ENCODE measurements at regions not wholly inside any gene's neighbourhood (a gene's known extent, or its start where the extent isn't known, plus 50 kb on each side); places are given as distances from the start of the nearest gene placed in this dataset.

DNA sequence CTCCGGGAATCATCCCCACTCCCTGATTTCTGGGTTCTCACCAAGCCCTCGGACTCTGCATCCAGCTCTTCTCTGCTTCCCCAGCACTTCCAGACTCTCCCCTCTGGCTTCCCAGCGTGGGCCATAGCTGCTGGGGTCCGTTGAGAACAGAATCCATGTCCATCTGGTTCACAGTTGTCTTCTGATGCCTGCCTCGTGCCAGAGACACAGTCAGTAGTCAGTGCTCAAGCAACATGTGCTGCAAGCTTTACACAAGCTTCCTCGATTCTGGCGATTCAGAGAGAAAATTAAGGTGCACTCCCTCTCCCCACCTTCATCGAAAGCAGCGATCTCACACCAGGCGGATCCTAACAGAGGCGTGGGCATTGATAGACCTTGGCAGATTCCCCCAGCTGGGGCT, 495.5 kb downstream of the TBC1D22A start:
- DNase-seq (ENCODE audit: low read depth in 2 of 3, low spot score in 2 of 3) = no peak

- no peak for DNase-seq (ENCODE audit: low read depth in 2 of 3, low spot score in 2 of 3)
These were observed 495.1 kb downstream of the TBC1D22A start for GRCh38 chr22:47257566-47257965.

GRCh38 chr22:47251911-47252310, 489.5 kb downstream of the TBC1D22A start:
- DNase-seq (ENCODE audit: low read depth in 2 of 3, low spot score in 2 of 3) = no peak

DNA sequence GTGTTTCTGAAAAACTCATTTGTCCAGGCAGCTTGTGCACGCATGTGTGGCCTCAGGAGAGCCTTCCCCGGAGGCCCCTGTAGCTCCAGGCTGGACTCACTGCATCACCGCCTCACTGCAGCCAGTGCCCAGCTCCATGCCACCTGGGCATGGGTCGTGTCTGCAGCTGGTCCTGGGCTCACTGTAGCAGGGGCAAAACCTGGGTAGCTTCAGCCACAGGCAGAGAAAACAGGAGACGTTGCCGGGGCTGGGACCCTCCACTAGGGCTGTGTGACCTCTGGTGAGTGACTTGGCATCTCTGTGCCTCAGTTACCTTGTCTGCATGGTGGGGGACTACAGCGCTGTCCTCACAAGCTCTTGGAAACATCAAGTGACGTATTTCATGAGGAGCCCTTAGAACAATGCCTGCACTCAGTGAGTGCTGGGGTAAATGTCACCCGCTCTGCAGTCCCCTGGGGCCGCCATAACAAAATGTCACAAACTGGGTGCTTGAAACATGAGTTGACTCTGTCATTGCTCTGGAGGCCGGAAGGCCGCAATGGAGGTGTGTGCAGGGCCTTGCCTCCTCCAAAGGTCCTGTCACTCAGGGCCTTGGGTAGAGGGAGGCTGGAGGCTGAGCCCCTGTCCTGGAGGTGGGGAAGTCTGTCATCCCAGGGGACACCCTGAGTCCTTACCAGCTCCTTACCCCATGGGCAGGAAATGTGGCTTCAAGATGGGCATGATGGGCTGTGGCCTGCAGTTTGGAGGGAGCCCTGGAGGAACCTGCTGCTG, 488.7 kb downstream of the TBC1D22A start:
- DNase-seq (ENCODE audit: low read depth in 2 of 3, low spot score in 2 of 3) = no peak

- no peak for DNase-seq (ENCODE audit: low read depth in 2 of 3, low spot score in 2 of 3)
These were observed 487.0 kb downstream of the TBC1D22A start for GRCh38 chr22:47249370-47249928.

- no peak for DNase-seq (ENCODE audit: low read depth in 2 of 3, low spot score in 2 of 3)
These were observed 486.5 kb downstream of the TBC1D22A start for GRCh38 chr22:47248925-47249324.

DNA sequence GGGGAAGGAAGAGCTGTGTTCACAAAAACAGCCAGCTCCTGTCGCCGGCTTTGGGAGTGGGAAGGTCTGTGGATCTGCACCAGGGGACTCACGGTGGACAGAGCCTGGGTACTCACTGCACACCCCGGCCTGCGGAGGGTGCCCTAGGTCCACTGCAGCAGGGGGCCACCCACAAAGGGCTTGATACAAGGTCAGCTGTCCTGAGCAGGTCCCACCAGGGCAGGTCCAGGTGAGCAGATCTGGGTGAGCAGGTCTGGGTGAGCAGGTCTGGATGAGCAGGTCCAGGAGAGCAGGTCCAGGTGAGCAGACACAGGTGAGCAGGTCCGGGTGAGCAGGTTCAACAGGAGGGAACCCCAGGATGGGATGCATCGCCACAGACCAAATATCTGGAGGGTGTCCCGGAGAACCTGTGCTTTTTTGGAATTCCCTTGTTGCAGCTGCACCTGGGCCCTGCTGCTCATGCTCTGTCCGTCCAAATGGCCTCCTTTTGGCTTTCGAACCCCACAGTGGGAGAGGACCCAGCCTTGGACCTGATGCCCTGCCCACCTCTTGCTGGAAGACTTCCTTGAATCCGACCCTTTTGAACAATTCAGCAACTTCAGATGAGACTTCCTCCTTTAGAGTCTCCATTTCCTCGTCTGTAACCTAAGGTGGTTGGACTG, 485.3 kb downstream of the TBC1D22A start:
- DNase-seq (ENCODE audit: low read depth in 2 of 3, low spot score in 2 of 3) = no peak

GRCh38 chr22:47245786-47246185, 483.3 kb downstream of the TBC1D22A start:
- no peak for DNase-seq (ENCODE audit: low read depth in 2 of 3, low spot score in 2 of 3)

DNA sequence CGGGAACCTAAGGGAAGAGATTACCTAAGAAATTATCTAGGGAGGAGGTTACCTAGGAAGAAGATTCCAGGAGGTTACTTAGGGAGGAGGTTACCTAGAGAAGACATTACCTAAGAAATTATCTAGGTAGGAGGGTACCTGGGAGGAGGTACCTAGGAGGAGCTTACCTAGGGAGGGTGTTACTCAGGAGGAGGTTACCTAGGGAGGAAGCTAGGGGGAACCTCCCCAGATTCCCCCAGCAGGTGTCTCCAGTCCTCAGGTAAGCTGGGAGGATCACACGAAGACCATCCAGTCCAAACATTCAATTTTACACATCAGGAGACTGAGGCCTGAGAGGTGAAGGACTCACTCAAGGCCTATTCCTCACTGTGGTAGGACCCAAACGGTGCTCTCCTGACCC, 482.8 kb downstream of the TBC1D22A start:
- DNase-seq (ENCODE audit: low read depth in 2 of 3, low spot score in 2 of 3) = no peak

- DNase-seq (ENCODE audit: low read depth in 2 of 3, low spot score in 2 of 3) = no peak
These were observed 477.7 kb downstream of the TBC1D22A start for GRCh38 chr22:47240116-47240515.

GRCh38 chr22:47239474-47239860, 477.0 kb downstream of the TBC1D22A start:
- DNase-seq (ENCODE audit: low read depth in 2 of 3, low spot score in 2 of 3) = no peak

DNA sequence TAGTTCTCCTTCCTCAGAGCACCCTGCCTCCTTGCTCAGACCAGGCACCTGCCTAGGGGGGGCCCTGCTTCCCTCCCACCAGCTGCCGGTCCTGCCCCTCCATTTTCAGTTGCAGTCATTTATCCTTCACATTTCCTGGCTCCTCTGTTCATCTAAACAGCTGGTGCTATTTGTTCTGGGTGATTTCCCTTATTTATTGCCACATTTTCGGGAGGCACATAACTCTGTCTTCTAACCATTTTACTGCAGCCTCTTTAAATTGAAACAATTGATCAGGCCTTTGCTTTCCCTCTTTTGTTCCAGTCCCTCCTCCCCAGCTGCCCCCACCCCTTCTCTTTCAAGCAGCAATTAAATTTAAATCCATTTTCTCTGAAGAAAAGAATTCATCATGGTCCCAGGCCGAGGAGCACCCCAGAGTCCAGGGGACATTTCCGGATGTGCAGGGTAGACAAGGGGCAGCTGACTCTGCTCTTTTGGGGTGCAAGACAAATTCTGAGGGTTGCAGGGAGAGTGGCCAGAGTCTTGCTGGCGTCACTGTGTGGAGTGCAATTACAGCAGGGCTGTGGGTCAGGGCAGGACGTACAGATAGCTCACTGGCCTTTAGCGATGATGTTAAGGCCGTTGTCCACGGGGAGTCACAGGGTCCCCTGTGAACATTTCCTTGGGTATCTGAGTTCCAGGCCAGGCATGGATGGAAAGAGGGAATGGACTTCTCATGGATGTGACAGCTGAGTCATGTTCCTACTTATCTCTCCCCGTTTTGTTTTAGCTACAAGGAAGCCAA, 476.4 kb downstream of the TBC1D22A start:
- DNase-seq (ENCODE audit: low read depth in 2 of 3, low spot score in 2 of 3) = no peak

DNA sequence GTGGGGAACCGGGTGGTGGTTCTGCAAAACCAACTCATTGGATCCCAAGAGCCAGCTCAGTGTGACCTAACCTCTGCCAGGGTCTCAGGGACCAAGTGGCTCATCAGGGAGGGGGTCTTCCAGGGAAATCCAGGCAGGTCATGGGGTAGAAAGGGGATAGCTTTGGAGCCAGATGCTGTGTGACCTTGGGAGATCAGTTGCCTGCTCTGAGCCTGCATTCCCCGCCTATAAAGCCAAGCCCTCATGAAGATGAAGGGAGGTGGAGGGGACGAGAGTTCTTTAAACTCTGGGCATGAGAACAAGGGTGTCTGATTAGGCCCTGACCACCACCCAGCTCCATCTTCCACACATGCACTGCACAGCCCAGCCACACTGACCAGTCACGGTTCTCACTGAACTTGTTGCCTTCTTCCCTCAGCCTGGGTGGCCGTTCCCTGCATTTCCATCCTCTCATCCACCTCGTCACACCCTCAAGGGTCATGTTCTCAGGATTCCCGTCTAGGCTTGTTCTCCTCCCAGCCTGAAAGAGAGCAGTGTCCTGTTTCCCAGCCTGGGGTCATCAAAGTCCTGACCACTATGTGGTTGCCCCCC, 475.5 kb downstream of the TBC1D22A start:
- no peak for DNase-seq (ENCODE audit: low read depth in 2 of 3, low spot score in 2 of 3)

GRCh38 chr22:47236718-47237117, 474.3 kb downstream of the TBC1D22A start:
- DNase-seq (ENCODE audit: low read depth in 2 of 3, low spot score in 2 of 3) = no peak

- no peak for DNase-seq (ENCODE audit: low read depth in 2 of 3, low spot score in 2 of 3)
These were observed 473.7 kb downstream of the TBC1D22A start for GRCh38 chr22:47236161-47236560.

GRCh38 chr22:47233316-47234243, 471.1 kb downstream of the TBC1D22A start:
- DNase-seq (ENCODE audit: low read depth in 2 of 3, low spot score in 2 of 3) = no peak

GRCh38 chr22:47232753-47233152, 470.3 kb downstream of the TBC1D22A start:
- DNase-seq (ENCODE audit: low read depth in 2 of 3, low spot score in 2 of 3) = no peak

DNA sequence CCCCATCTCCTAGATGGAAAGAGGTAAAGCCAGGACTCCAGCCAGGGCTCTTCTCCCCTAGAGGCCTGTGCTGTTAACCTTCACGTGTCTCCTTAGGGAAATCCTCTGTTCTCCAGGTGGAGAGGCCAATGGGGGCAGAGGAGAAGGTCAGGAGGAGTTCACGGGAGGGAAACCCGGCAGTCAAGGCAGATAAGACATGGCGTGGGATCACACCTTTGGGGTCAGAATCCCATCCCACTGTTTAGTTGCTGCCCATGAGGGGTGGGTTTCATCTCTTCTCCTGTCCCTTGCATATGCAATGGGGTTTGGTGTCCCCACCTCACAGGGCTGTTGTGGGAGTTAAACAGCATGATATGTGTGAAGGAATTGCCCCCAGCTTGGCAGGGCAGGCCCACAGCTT, 469.7 kb downstream of the TBC1D22A start:
- DNase-seq (ENCODE audit: low read depth in 2 of 3, low spot score in 2 of 3) = no peak

- no peak for DNase-seq (ENCODE audit: low read depth in 2 of 3, low spot score in 2 of 3)
These were observed 469.3 kb downstream of the TBC1D22A start for GRCh38 chr22:47231759-47232158.

DNA sequence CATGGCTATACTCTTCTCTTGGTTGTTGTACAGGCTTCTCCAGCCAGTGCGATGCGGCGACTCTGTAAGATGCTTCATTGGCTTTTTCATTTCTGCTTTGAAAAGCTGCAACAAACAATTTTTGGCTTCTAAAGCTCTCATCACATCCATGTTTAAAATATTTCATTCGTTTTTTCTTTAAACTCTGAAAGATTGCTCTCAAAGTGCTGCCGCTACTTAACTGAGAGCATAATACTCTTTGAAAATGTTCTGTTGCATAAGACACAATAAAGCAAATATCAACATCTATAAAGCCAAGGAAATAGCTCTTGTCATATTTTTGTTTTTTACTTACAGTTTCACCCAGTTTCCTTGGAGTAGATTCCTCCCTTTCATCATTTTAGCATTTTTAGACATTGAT, 468.3 kb downstream of the TBC1D22A start:
- no peak for DNase-seq (ENCODE audit: low read depth in 2 of 3, low spot score in 2 of 3)

Measured in hematopoietic multipotent progenitor cell (in vitro differentiated cells).